ENCODE measurements at regions not wholly inside any gene's neighbourhood (a gene's known extent, or its start where the extent isn't known, plus 50 kb on each side); places are given as distances from the start of the nearest gene placed in this dataset.

GRCh38 chr2:223431479-223431878 is 170.7 kb downstream of the SCG2 start:
- no peaks in the 10 kb centered on the region for H3K36me3 ChIP-seq (ENCODE audit: insufficient read depth)
- no peak overlapping the region for H3K4me3 ChIP-seq (IDR thresholded peaks at IDR 0.05; ENCODE audit: insufficient read depth, low read depth, low read length)
- no peaks in the 10 kb centered on the region for H3K4me1 ChIP-seq (ENCODE audit: low read depth, poor library complexity, severe bottlenecking)
- no peaks in the 10 kb centered on the region for H4K20me1 ChIP-seq (ENCODE audit: insufficient read depth)
- no peak overlapping the region for H2AFZ ChIP-seq (ENCODE audit: low read depth)
- no peaks in the 10 kb centered on the region for H3K79me2 ChIP-seq (ENCODE audit: insufficient read depth, low read depth)
- H3K27ac ChIP-seq: no peak overlapping the region
- H3K9ac ChIP-seq: no peak overlapping the region
- TF ChIP-seq, protein P1, sequence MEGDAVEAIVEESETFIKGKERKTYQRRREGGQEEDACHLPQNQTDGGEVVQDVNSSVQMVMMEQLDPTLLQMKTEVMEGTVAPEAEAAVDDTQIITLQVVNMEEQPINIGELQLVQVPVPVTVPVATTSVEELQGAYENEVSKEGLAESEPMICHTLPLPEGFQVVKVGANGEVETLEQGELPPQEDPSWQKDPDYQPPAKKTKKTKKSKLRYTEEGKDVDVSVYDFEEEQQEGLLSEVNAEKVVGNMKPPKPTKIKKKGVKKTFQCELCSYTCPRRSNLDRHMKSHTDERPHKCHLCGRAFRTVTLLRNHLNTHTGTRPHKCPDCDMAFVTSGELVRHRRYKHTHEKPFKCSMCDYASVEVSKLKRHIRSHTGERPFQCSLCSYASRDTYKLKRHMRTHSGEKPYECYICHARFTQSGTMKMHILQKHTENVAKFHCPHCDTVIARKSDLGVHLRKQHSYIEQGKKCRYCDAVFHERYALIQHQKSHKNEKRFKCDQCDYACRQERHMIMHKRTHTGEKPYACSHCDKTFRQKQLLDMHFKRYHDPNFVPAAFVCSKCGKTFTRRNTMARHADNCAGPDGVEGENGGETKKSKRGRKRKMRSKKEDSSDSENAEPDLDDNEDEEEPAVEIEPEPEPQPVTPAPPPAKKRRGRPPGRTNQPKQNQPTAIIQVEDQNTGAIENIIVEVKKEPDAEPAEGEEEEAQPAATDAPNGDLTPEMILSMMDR (conservative IDR thresholded peaks at IDR 0.05; ENCODE audit: low read depth, low read length): no peak
- H3K27me3 ChIP-seq (ENCODE audit: insufficient read depth, low read depth): no peaks in the 10 kb centered on the region
- no peak overlapping the region for H3K4me2 ChIP-seq

- H3K4me1 ChIP-seq (ENCODE audit: low read depth, poor library complexity, severe bottlenecking): no peaks in the 10 kb centered on the region
- TF ChIP-seq, protein P1 (conservative IDR thresholded peaks at IDR 0.05; ENCODE audit: low read depth, low read length): no peak
- H3K4me3 ChIP-seq (IDR thresholded peaks at IDR 0.05; ENCODE audit: insufficient read depth, low read depth, low read length): no peak overlapping the region
Measured at GRCh38 chr2:223433461-223433860, 168.7 kb downstream of the SCG2 start.

GRCh38 chr2:223437788-223438187 is 164.4 kb downstream of the SCG2 start:
- Histone ChIP-seq H3K79me2 (ENCODE audit: insufficient read depth, low read depth) (no peaks in the 10 kb centered on the region), H3K27me3 (ENCODE audit: insufficient read depth, low read depth) (no peaks in the 10 kb centered on the region), H3K4me2 (no peak overlapping the region), H2AFZ (ENCODE audit: low read depth) (no peak overlapping the region), H3K4me3 (IDR thresholded peaks at IDR 0.05; ENCODE audit: insufficient read depth, low read depth, low read length) (no peak overlapping the region), H4K20me1 (ENCODE audit: insufficient read depth) (no peaks in the 10 kb centered on the region), H3K4me1 (ENCODE audit: low read depth, poor library complexity, severe bottlenecking) (no peaks in the 10 kb centered on the region), H3K27ac (no peak overlapping the region), H3K9ac (no peak overlapping the region), H3K36me3 (ENCODE audit: insufficient read depth) (no peaks in the 10 kb centered on the region)
- TF ChIP-seq, protein P1 (conservative IDR thresholded peaks at IDR 0.05; ENCODE audit: low read depth, low read length): no peak

More at GRCh38 chr2:223433461-223433860, 168.7 kb downstream of the SCG2 start:
- Histone ChIP-seq H3K27ac (no peak overlapping the region), H4K20me1 (ENCODE audit: insufficient read depth) (no peaks in the 10 kb centered on the region), H3K9ac (no peak overlapping the region), H3K36me3 (ENCODE audit: insufficient read depth) (no peaks in the 10 kb centered on the region), H3K79me2 (ENCODE audit: insufficient read depth, low read depth) (no peaks in the 10 kb centered on the region), H2AFZ (ENCODE audit: low read depth) (no peak overlapping the region), H3K27me3 (ENCODE audit: insufficient read depth, low read depth) (no peaks in the 10 kb centered on the region), H3K4me2 (no peak overlapping the region)

DNA sequence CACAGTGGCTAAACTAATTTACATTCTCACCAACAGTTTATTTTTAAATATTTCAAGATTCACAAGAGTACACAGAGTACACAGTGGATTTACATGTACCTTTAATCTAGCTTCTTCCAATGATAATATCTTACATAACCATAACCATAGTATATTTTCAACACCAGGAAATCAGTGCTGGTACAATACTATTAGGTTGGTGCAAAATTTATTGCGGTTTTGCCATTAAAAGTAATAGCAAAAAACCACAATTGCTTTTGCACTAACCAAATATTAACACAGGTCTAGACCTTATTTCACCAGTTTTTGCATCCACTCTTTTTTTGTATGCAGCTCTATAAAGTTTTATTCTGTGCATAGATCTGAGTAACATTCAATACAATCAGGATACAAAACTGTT is 163.0 kb downstream of the SCG2 start:
- Histone ChIP-seq H3K79me2 (ENCODE audit: insufficient read depth, low read depth) (no peaks in the 10 kb centered on the region), H3K9ac (no peak overlapping the region), H3K27me3 (ENCODE audit: insufficient read depth, low read depth) (no peaks in the 10 kb centered on the region), H4K20me1 (ENCODE audit: insufficient read depth) (no peaks in the 10 kb centered on the region), H3K36me3 (ENCODE audit: insufficient read depth) (no peaks in the 10 kb centered on the region), H3K4me2 (no peak overlapping the region), H3K27ac (no peak overlapping the region), H3K4me3 (IDR thresholded peaks at IDR 0.05; ENCODE audit: insufficient read depth, low read depth, low read length) (no peak overlapping the region), H2AFZ (ENCODE audit: low read depth) (no peak overlapping the region), H3K4me1 (ENCODE audit: low read depth, poor library complexity, severe bottlenecking) (no peaks in the 10 kb centered on the region)
- TF ChIP-seq, protein P1 (conservative IDR thresholded peaks at IDR 0.05; ENCODE audit: low read depth, low read length): no peak

Measured in KMS-11 (cell line).